SK-N-SH (cell line): ENCODE measurements at regions not wholly inside any gene's neighbourhood (a gene's known extent, or its start where the extent isn't known, plus 50 kb on each side); places are given as distances from the start of the nearest gene placed in this dataset.

ENCODE experiments used
- CTCF ChIP-seq: fragments of 200-600 bp; sonication (generic); IDR thresholded peaks from 2 replicates; pipeline ENCODE4 v1.6.1; 2017; ENCODE audit warnings: antibody characterized with exemption, mild to moderate bottlenecking, moderate library complexity
- FOXJ3 ChIP-seq: sonication (generic); formaldehyde crosslinking; IDR thresholded peaks from 2 replicates; pipeline ENCODE4 v1.5.1; 2020; ENCODE audit warnings: mild to moderate bottlenecking, missing genetic modification reagents
- IRF3 ChIP-seq: fragments of 150-350 bp; IDR thresholded peaks from 2 replicates; pipeline ENCODE4 v1.6.1; 2016; ENCODE audit warnings: mild to moderate bottlenecking, low read depth, low read length
- MAX ChIP-seq: IDR thresholded peaks from 2 replicates; pipeline ENCODE4 v1.4.0; 2012; ENCODE audit warnings: low read depth
- POLR2AphosphoS5 ChIP-seq: IDR thresholded peaks from 2 replicates; pipeline ENCODE4 v1.6.1; 2012; ENCODE audit warnings: low read depth, low read length
- RAD21 ChIP-seq: IDR thresholded peaks from 2 replicates; pipeline ENCODE4 v1.6.1; 2012; ENCODE audit warnings: mild to moderate bottlenecking, low read length
- RFX5 ChIP-seq: IDR thresholded peaks from 2 replicates; pipeline ENCODE4 v1.6.1; 2012; ENCODE audit warnings: mild to moderate bottlenecking, improper control_type of control experiment, low read length
- SIN3A ChIP-seq: IDR thresholded peaks from 2 replicates; pipeline ENCODE4 v1.6.1; 2012; ENCODE audit warnings: low read depth, mild to moderate bottlenecking, low read length, moderate library complexity, borderline replicate concordance
- TAF1 ChIP-seq: IDR thresholded peaks from 2 replicates; pipeline ENCODE4 v1.6.1; 2012; ENCODE audit warnings: low read depth, mild to moderate bottlenecking, low read length, moderate library complexity, borderline replicate concordance
- TEAD4 ChIP-seq: IDR thresholded peaks from 2 replicates; pipeline ENCODE4 v1.4.0; 2012; ENCODE audit warnings: mild to moderate bottlenecking, borderline replicate concordance; ENCODE audit not compliant: insufficient read depth
- USF1 ChIP-seq: IDR thresholded peaks from 2 replicates; pipeline ENCODE4 v1.4.0; 2012; ENCODE audit warnings: low read depth, borderline replicate concordance
- YY1 ChIP-seq: IDR thresholded peaks from 2 replicates; pipeline ENCODE4 v1.4.0; 2012; ENCODE audit warnings: low read depth, mild to moderate bottlenecking

- TF ChIP-seq CTCF = no peak
- no peak for TF ChIP-seq RAD21
- TF ChIP-seq MAX = no peak
- TF ChIP-seq TAF1 = no peak
- TF ChIP-seq POLR2AphosphoS5 = no peak
- TF ChIP-seq YY1 = no peak
- TF ChIP-seq USF1 = no peak
- no peak for TF ChIP-seq TEAD4
- no peak for TF ChIP-seq FOXJ3 (CRISPR knock-in tag)
- no peak for TF ChIP-seq RFX5
- no peak for TF ChIP-seq IRF3
- TF ChIP-seq SIN3A = no peak
Observed at GRCh38 chr11:64445651-64446050, 86.7 kb downstream of the RPS6KA4 start.
